Skeletal muscle tissue (tissue), 3 donors: ENCODE measurements at regions not wholly inside any gene's neighbourhood (a gene's known extent, or its start where the extent isn't known, plus 50 kb on each side); places are given as distances from the start of the nearest gene placed in this dataset.
"Not testable (repeated sequence)": the region's sequence is repeated elsewhere in the genome, so short reads cannot be mapped to it uniquely, and the experiment has no call there.

Experiments used
- H3K27ac ChIP-seq: one replicate; pipeline ENCODE4 v1.7.0; 2013; ENCODE audit warnings: mild to moderate bottlenecking, low read depth, low read length, inconsistent platforms
- H3K27me3 ChIP-seq, 3 donors: one replicate each; pipeline ENCODE4 v1.7.0; 2013; ENCODE audit warnings: low read length in 3 of 3; ENCODE audit not compliant: control insufficient read depth in 3 of 3, insufficient read depth in 3 of 3
- H3K36me3 ChIP-seq, 3 donors: one replicate each; pipeline ENCODE4 v1.7.0; 2013; ENCODE audit warnings: low read length in 3 of 3; ENCODE audit not compliant: control insufficient read depth in 3 of 3, insufficient read depth in 3 of 3
- H3K4me1 ChIP-seq, 3 donors: one replicate each; pipeline ENCODE4 v1.7.0; 2013; ENCODE audit warnings: low read length in 3 of 3, mild to moderate bottlenecking in 3 of 3; ENCODE audit not compliant: control insufficient read depth in 3 of 3, insufficient read depth in 3 of 3
- H3K4me3 ChIP-seq, 3 donors: one replicate each; pipeline ENCODE4 v1.7.0; 2013; ENCODE audit warnings: low read length in 3 of 3
- H3K9ac ChIP-seq, 3 donors: one replicate each; pipeline ENCODE4 v1.7.0; 2013; ENCODE audit warnings: low read length in 3 of 3, mild to moderate bottlenecking in 3 of 3, moderate library complexity in 2 of 3, low read depth in 1 of 3
- H3K9me3 ChIP-seq, 3 donors: one replicate each; pipeline ENCODE4 v1.7.0; 2013; ENCODE audit warnings: low read length in 3 of 3; ENCODE audit not compliant: control insufficient read depth in 3 of 3
- donor health status: Osteomylitis.

GRCh38 chr4:131742536-131743205 lies 1406.4 kb upstream of the PCDH10 start:
- H3K4me3 ChIP-seq, H3K27ac ChIP-seq, H3K27me3 ChIP-seq, H3K4me1 ChIP-seq, H3K9me3 ChIP-seq, H3K9ac ChIP-seq, H3K36me3 ChIP-seq: not testable (repeated sequence)

DNA sequence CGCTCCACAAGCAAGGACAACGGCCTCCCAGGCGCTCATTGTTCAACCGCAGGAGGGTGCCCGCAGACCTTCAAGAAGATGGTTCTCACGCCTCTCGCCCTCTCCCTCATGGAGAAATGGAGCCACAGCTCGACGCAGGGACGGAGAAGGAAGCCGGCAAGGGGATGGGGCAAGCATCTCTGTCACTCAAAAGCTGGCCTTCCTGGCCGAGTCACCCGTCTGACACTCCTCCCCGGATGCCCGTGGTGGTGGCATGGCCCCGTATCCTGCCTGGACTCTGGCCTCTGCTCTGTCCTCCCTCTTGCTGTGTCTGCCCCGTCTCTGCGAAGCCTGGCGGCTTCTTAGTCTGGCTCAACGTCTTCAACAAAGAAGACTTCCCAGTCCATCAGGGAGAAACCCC lies 1405.7 kb upstream of the PCDH10 start:
- H3K27me3 ChIP-seq, H3K27ac ChIP-seq, H3K4me1 ChIP-seq, H3K4me3 ChIP-seq, H3K9ac ChIP-seq, H3K36me3 ChIP-seq, H3K9me3 ChIP-seq: not testable (repeated sequence)

DNA sequence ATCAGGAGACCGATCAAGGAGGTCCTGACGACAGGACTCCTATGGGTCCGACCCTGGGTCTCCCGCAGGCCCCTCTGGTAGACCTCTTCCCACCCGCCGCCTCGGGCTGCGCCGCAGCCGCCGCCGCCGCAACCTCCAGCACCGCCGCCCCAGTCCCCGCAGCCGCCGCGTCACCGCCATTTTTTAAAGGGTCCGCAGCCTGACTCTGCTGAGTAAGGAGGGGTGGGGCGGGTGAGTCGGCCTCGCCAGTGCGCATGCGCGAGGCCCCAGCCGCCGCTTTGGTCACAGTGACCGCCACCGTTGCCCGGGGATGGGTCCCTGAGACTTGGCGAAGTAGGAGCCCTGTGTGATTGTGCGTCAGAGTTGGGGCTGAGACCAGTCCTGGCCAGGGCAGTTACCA lies 1401.9 kb upstream of the PCDH10 start:
- H3K4me3 ChIP-seq, H3K9ac ChIP-seq: not testable (repeated sequence)

GRCh38 chr4:131749224-131749623 lies 1399.9 kb upstream of the PCDH10 start:
- not testable (repeated sequence) for H3K27ac ChIP-seq, H3K4me3 ChIP-seq, H3K9me3 ChIP-seq, H3K36me3 ChIP-seq, H3K4me1 ChIP-seq, H3K27me3 ChIP-seq, H3K9ac ChIP-seq

More for the DNA sequence above, 1401.9 kb upstream of the PCDH10 start:
- not testable (repeated sequence) for H3K27ac ChIP-seq, H3K27me3 ChIP-seq, H3K36me3 ChIP-seq, H3K4me1 ChIP-seq, H3K9me3 ChIP-seq

DNA sequence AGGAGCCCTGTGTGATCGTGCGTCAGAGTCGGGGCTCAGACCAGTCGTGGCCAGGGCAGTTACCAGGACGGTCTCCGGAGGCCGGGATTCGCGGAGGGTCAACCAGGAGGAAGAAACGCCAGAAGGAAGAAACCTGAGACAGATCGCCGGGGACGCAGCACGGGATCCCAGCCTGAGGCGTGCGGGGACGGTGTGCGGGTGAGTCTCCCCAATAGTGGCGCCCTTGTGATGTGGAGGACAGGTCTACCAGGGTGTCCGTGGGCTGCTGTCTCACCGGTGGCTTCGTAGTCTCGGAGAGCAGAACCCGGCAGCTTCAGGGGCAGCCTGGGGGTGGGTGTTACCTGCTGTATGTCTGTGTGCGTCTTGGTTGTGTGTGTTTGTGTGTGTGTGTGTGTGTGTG lies 1399.1 kb upstream of the PCDH10 start:
- not testable (repeated sequence) for H3K9me3 ChIP-seq, H3K4me3 ChIP-seq, H3K9ac ChIP-seq, H3K27me3 ChIP-seq, H3K4me1 ChIP-seq, H3K27ac ChIP-seq, H3K36me3 ChIP-seq

DNA sequence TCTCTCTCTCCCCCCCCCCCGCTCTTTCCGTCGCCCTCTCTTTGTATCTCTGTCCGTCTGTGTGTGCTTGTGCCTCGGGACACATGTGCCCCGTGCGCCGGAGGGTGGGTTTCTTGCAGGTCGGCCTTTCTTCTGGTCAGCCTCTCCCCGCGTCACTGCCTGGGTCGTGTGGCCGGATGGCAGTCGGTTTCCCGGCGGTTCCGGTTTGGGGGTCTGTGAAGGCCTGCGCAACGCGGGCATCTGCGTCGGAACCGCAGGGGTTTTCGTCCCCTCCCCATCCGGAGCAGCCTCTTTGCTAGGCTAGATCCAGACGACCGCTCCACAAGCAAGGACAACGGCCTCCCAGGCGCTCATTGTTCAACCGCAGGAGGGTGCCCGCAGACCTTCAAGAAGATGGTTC lies 1398.6 kb upstream of the PCDH10 start:
- not testable (repeated sequence) for H3K27ac ChIP-seq, H3K4me3 ChIP-seq, H3K36me3 ChIP-seq, H3K9me3 ChIP-seq, H3K4me1 ChIP-seq, H3K9ac ChIP-seq, H3K27me3 ChIP-seq

DNA sequence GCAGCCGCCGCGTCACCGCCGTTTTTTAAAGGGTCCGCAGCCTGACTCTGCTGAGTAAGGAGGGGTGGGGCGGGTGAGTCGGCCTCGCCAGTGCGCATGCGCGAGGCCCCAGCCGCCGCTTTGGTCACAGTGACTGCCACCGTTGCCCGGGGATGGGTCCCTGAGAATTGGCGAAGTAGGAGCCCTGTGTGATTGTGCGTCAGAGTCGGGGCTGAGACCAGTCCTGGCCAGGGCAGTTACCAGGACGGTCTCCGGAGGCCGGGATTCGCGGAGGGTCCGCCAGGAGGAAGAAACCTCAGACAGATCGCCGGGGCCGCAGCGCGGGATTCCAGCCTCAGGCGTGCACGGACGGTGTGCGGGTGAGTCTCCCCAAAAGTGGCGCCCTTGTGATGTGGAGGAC lies 1386.9 kb upstream of the PCDH10 start:
- not testable (repeated sequence) for H3K27me3 ChIP-seq, H3K4me1 ChIP-seq, H3K9ac ChIP-seq, H3K36me3 ChIP-seq, H3K9me3 ChIP-seq, H3K4me3 ChIP-seq, H3K27ac ChIP-seq

GRCh38 chr4:131764730-131765129 lies 1384.4 kb upstream of the PCDH10 start:
- H3K27me3 ChIP-seq = no peaks in the 10 kb centered on the region
- H3K4me3 ChIP-seq = no peak overlapping the region
- no peaks in the 10 kb centered on the region for H3K4me1 ChIP-seq
- no peak overlapping the region for H3K9ac ChIP-seq
- H3K36me3 ChIP-seq = no peaks in the 10 kb centered on the region
- no peak overlapping the region for H3K27ac ChIP-seq
- no peaks in the 10 kb centered on the region for H3K9me3 ChIP-seq

GRCh38 chr4:131774382-131774781 lies 1374.7 kb upstream of the PCDH10 start:
- H3K9me3 ChIP-seq, H3K36me3 ChIP-seq, H3K4me1 ChIP-seq, H3K27me3 ChIP-seq, H3K9ac ChIP-seq, H3K27ac ChIP-seq, H3K4me3 ChIP-seq: not testable (repeated sequence)

- H3K27me3 ChIP-seq, H3K27ac ChIP-seq, H3K9ac ChIP-seq: not testable (repeated sequence)
Measured at GRCh38 chr4:131810565-131810964, 1338.5 kb upstream of the PCDH10 start.

More at GRCh38 chr4:131810565-131810964, 1338.5 kb upstream of the PCDH10 start:
- H3K36me3 ChIP-seq, H3K4me3 ChIP-seq, H3K9me3 ChIP-seq, H3K4me1 ChIP-seq: not testable (repeated sequence)
